ENCODE measurements at regions not wholly inside any gene's neighbourhood (a gene's known extent, or its start where the extent isn't known, plus 50 kb on each side); places are given as distances from the start of the nearest gene placed in this dataset.

DNA sequence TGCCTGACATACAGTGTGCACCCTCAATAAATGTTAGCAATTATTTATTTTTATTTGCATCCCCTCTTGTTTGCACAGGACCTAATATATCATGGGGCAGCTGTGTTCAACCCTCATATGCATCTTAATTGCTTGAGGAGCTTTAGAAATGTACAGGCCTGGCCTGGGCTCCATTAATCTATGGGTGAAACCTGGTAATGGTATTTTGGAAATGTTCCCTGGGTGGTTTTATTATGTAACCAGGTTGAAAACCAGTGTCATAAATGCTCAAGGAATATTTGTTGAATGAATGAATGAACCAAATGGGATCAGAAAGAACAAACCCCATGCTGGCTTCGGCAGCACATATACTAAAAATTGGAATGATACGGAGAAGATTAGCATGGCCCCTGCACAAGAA lies 84.0 kb upstream of the PICALM start (continued):
- TF ChIP-seq RNF2 (IDR thresholded peaks at IDR 0.05; ENCODE audit: borderline replicate concordance, low read depth, low read length, missing control alignments, poor library complexity, severe bottlenecking) = no peak
- TF ChIP-seq RAD21 (IDR thresholded peaks at IDR 0.05 in 1 of 2, conservative IDR thresholded peaks at IDR 0.05 in 1 of 2; ENCODE audit: low read depth in 2 of 2, low read length in 2 of 2) = no peak
